Uterus (tissue), 3 donors: ENCODE measurements at regions not wholly inside any gene's neighbourhood (a gene's known extent, or its start where the extent isn't known, plus 50 kb on each side); places are given as distances from the start of the nearest gene placed in this dataset.

ENCODE experiments used
- DNase-seq, 2 donors: peaks; one replicate each; pipeline ENCODE4 v3.0.0-alpha.2; 2019 to 2020
- H3K27ac ChIP-seq, 2 donors: fragments of 200-600 bp; sonication (generic); 1 replicate in 1 of 2; 2 replicates in 1 of 2; pipeline ENCODE4 v1.5.1; 2016 to 2018
- H3K27me3 ChIP-seq, 2 donors: fragments of 200-600 bp; sonication (generic); one replicate each; pipeline ENCODE4 v1.5.1; 2018 to 2019; ENCODE audit warnings: control low read depth in 1 of 2
- H3K36me3 ChIP-seq, 2 donors: fragments of 200-600 bp; sonication (generic); one replicate each; pipeline ENCODE4 v1.5.1; 2019; ENCODE audit warnings: control low read depth in 1 of 2
- H3K4me1 ChIP-seq, 2 donors: fragments of 200-600 bp; sonication (generic); one replicate each; pipeline ENCODE4 v1.5.1; 2018 to 2019; ENCODE audit warnings: control low read depth in 1 of 2
- H3K4me3 ChIP-seq, 2 donors: fragments of 200-600 bp; sonication (generic); 1 replicate in 1 of 2; 2 replicates in 1 of 2; pipeline ENCODE4 v1.5.1; 2018 to 2019; ENCODE audit warnings: mild to moderate bottlenecking in 1 of 2
- H3K9me3 ChIP-seq, 2 donors: fragments of 200-600 bp; sonication (generic); one replicate each; pipeline ENCODE4 v1.5.1; 2019; ENCODE audit warnings: control low read depth in 1 of 2
- POLR2A ChIP-seq, 2 donors: fragments of 450-650 bp; IDR thresholded peaks; one replicate each; pipeline ENCODE4 v1.6.1; 2016; ENCODE audit warnings: antibody characterized with exemption in 2 of 2, mild to moderate bottlenecking in 1 of 2, moderate library complexity in 1 of 2
- intact Hi-C: fragments of 100-400 bp; cut with DNase I; formaldehyde crosslinking; loops from one replicate; pipeline ENCODE4 v1.15.1; 2023; ENCODE audit warnings: low total_unique reads
- TF ChIP-seq, protein P1 (sequence below), 4 experiments: fragments of 200-600 bp in 2 of 4; fragments of 450-650 bp in 2 of 4; sonication (generic) in 2 of 4; IDR thresholded peaks; one replicate each; pipeline ENCODE4 v1.5.1; 2016 to 2019; ENCODE audit warnings: antibody characterized with exemption in 4 of 4, mild to moderate bottlenecking in 2 of 4, moderate library complexity in 1 of 4
- donor health status: DM: yes; HTN: yes; CAD: no.

DNA sequence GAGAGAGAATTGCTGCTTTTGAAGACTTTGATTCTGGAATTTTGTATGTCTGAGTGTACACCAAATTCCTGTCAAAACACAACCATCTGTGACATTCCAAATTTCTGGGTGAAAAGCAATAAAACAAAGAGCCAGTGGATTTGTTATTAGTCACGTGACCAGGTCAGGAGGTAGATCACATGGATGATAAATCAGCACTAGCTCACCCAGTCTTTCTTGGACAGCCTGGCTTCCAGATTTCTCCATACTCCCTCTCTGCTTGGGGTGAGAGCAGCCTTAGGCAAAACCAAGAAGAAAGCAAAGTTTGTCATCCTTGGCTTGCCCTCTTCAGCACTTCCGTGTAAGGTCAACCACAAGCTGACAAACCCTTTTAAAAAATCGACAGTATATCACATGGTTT, 194.2 kb downstream of the CLCN4 start:
- H3K4me1 ChIP-seq = no peaks in the 10 kb centered on the region
- DNase-seq = no peak

DNA sequence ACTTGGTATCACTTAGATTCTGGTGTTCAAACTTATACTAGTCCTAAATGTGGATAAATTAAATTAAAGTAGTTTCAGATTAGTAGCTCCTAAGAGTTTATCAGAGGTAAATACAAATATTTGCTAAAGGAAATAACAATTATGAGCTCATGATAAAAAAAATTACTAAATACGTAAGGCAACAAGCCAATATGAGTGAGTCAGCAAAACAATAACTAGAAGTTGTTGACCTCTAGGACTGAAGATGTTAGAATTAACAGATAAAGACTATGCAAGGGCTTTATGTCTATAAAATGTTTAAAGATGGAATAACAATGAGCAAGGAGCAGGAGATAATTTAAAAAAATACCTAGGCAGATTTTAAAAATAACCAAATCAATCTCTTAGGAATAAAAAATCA, 195.8 kb downstream of the CLCN4 start:
- TF ChIP-seq, protein P1, sequence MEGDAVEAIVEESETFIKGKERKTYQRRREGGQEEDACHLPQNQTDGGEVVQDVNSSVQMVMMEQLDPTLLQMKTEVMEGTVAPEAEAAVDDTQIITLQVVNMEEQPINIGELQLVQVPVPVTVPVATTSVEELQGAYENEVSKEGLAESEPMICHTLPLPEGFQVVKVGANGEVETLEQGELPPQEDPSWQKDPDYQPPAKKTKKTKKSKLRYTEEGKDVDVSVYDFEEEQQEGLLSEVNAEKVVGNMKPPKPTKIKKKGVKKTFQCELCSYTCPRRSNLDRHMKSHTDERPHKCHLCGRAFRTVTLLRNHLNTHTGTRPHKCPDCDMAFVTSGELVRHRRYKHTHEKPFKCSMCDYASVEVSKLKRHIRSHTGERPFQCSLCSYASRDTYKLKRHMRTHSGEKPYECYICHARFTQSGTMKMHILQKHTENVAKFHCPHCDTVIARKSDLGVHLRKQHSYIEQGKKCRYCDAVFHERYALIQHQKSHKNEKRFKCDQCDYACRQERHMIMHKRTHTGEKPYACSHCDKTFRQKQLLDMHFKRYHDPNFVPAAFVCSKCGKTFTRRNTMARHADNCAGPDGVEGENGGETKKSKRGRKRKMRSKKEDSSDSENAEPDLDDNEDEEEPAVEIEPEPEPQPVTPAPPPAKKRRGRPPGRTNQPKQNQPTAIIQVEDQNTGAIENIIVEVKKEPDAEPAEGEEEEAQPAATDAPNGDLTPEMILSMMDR (IDR thresholded peaks at IDR 0.05) = no peak
- no peak for TF ChIP-seq POLR2A (IDR thresholded peaks at IDR 0.05)
- no peak overlapping the region for H3K4me3 ChIP-seq
- H3K4me1 ChIP-seq = no peaks in the 10 kb centered on the region
- H3K27me3 ChIP-seq = no peaks in the 10 kb centered on the region
- H3K9me3 ChIP-seq = no peaks in the 10 kb centered on the region
- no peak overlapping the region for H3K27ac ChIP-seq
- no peak for DNase-seq
- intact Hi-C loops = no loop called here
- no peaks in the 10 kb centered on the region for H3K36me3 ChIP-seq

More for the DNA sequence above, 194.2 kb downstream of the CLCN4 start:
- Histone ChIP-seq H3K27ac (no peak overlapping the region), H3K4me3 (no peak overlapping the region), H3K36me3 (no peaks in the 10 kb centered on the region), H3K27me3 (no peaks in the 10 kb centered on the region), H3K9me3 (no peaks in the 10 kb centered on the region)
- intact Hi-C loops = no loop called here
- TF ChIP-seq POLR2A (IDR thresholded peaks at IDR 0.05) = no peak
- TF ChIP-seq, protein P1 (IDR thresholded peaks at IDR 0.05) = no peak

GRCh38 chrX:10356979-10357378, 200.2 kb downstream of the CLCN4 start:
- Histone ChIP-seq H3K4me1 (no peaks in the 10 kb centered on the region), H3K27ac (no peak overlapping the region), H3K4me3 (no peak overlapping the region), H3K36me3 (no peaks in the 10 kb centered on the region), H3K9me3 (no peaks in the 10 kb centered on the region), H3K27me3 (no peaks in the 10 kb centered on the region)
- TF ChIP-seq, protein P1 (IDR thresholded peaks at IDR 0.05) = no peak
- TF ChIP-seq POLR2A (IDR thresholded peaks at IDR 0.05) = no peak
- intact Hi-C loops = no loop called here
- DNase-seq = no peak

GRCh38 chrX:10358958-10359357, 202.2 kb downstream of the CLCN4 start:
- Histone ChIP-seq H3K27me3 (no peaks in the 10 kb centered on the region), H3K36me3 (no peaks in the 10 kb centered on the region), H3K4me3 (no peak overlapping the region), H3K9me3 (no peaks in the 10 kb centered on the region), H3K4me1 (no peaks in the 10 kb centered on the region), H3K27ac (no peak overlapping the region)
- DNase-seq = no peak
- TF ChIP-seq POLR2A (IDR thresholded peaks at IDR 0.05) = no peak
- TF ChIP-seq, protein P1 (IDR thresholded peaks at IDR 0.05) = no peak
- intact Hi-C loops = no loop called here

DNA sequence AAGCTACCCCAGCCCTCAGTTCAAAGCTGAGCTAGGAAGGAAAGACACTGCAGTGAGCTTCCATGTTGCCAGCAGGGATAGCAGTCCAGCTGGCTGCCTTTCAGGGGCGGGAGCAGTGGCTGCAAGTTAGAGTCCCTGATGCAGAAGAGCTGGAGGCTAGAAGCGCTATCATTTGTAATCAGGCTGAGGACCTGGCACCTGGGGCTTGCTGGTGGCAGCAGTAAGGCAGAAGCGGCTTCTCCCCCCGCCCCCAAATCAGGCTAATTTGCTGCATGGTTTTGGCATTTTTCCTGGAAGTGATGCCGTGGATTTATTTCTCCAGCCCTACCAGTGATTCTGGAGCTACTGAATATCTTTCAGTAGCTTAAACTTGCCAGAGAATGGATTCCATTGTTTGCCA, 203.3 kb downstream of the CLCN4 start:
- Histone ChIP-seq H3K27ac (no peak overlapping the region), H3K36me3 (no peaks in the 10 kb centered on the region), H3K27me3 (no peaks in the 10 kb centered on the region), H3K9me3 (no peaks in the 10 kb centered on the region), H3K4me3 (no peak overlapping the region), H3K4me1 (no peaks in the 10 kb centered on the region)
- peak in 1 of 2 donors; percentile 13 for DNase-seq
- intact Hi-C loops = no loop called here
- TF ChIP-seq, protein P1 (IDR thresholded peaks at IDR 0.05) = no peak
- TF ChIP-seq POLR2A (IDR thresholded peaks at IDR 0.05) = no peak
